SK-N-SH treated with all-trans-retinoic acid at 6 μM for 48 hours (cell line): ENCODE measurements at regions not wholly inside any gene's neighbourhood (a gene's known extent, or its start where the extent isn't known, plus 50 kb on each side); places are given as distances from the start of the nearest gene placed in this dataset.

Experiments
- ATAC-seq: fragments of 200-7000 bp; cut with Tn5 transposase; 3 replicates; pipeline ENCODE4 v1.9.1; 2020; ENCODE audit warnings: mild to moderate bottlenecking, moderate library complexity
- ARNTL ChIP-seq: fragments of 450-650 bp; formaldehyde crosslinking; IDR thresholded peaks from 2 replicates; pipeline ENCODE4 v1.5.0; 2020; ENCODE audit warnings: low read depth, mild to moderate bottlenecking, moderate library complexity, borderline replicate concordance
- BACH2 ChIP-seq: fragments of 250-450 bp; sonication (Bioruptor Pico); IDR thresholded peaks from 2 replicates; pipeline ENCODE4 v1.9.0; 2021; ENCODE audit warnings: mild to moderate bottlenecking, borderline replicate concordance
- CSDC2 ChIP-seq: fragments of 250-450 bp; sonication (Bioruptor Pico); IDR thresholded peaks from 2 replicates; pipeline ENCODE4 v1.5.0; 2020; ENCODE audit warnings: mild to moderate bottlenecking, moderate library complexity
- ESRRG ChIP-seq: fragments of 250-450 bp; sonication (Bioruptor Pico); IDR thresholded peaks from 2 replicates; pipeline ENCODE4 v1.6.1; 2021; ENCODE audit warnings: mild to moderate bottlenecking
- GLIS3 ChIP-seq: fragments of 250-450 bp; sonication (Bioruptor Pico); IDR thresholded peaks from 2 replicates; pipeline ENCODE4 v1.5.0; 2020; ENCODE audit warnings: mild to moderate bottlenecking, moderate library complexity
- PPARA ChIP-seq: fragments of 250-450 bp; sonication (Bioruptor Pico); IDR thresholded peaks from 2 replicates; pipeline ENCODE4 v1.5.0; 2020; ENCODE audit warnings: mild to moderate bottlenecking, borderline replicate concordance
- RARB ChIP-seq: fragments of 250-450 bp; sonication (Bioruptor Pico); IDR thresholded peaks from 2 replicates; pipeline ENCODE4 v1.8.0; 2021; ENCODE audit warnings: mild to moderate bottlenecking, moderate library complexity
- TCF4 ChIP-seq: fragments of 250-450 bp; sonication (Bioruptor Pico); IDR thresholded peaks from 2 replicates; pipeline ENCODE4 v1.8.0; 2021; ENCODE audit warnings: mild to moderate bottlenecking, moderate library complexity, borderline replicate concordance
- TOX ChIP-seq: fragments of 250-450 bp; sonication (Bioruptor Pico); IDR thresholded peaks from 2 replicates; pipeline ENCODE4 v1.8.0; 2021; ENCODE audit warnings: mild to moderate bottlenecking, moderate library complexity, borderline replicate concordance
- ZC3H10 ChIP-seq: fragments of 250-450 bp; sonication (Bioruptor Pico); IDR thresholded peaks from 2 replicates; pipeline ENCODE4 v1.5.1; 2021; ENCODE audit warnings: mild to moderate bottlenecking, moderate library complexity
- ZFP3 ChIP-seq: fragments of 250-450 bp; sonication (Bioruptor Pico); IDR thresholded peaks from 2 replicates; pipeline ENCODE4 v1.5.0; 2020; ENCODE audit warnings: mild to moderate bottlenecking, moderate library complexity
- ZFP30 ChIP-seq: fragments of 450-650 bp; formaldehyde crosslinking; IDR thresholded peaks from 2 replicates; pipeline ENCODE4 v1.5.0; 2022; ENCODE audit warnings: mild to moderate bottlenecking, moderate library complexity
- ZNF565 ChIP-seq: fragments of 450-650 bp; formaldehyde crosslinking; conservative IDR thresholded peaks from 2 replicates; pipeline ENCODE4 v1.5.0; 2020; ENCODE audit warnings: low read depth, mild to moderate bottlenecking, moderate library complexity
- ZNF8 ChIP-seq: fragments of 450-650 bp; formaldehyde crosslinking; IDR thresholded peaks from 2 replicates; pipeline ENCODE4 v1.5.0; 2020; ENCODE audit warnings: mild to moderate bottlenecking, moderate library complexity
- TF ChIP-seq, protein P1 (sequence below): fragments of 250-450 bp; sonication (Bioruptor Pico); IDR thresholded peaks from 2 replicates; pipeline ENCODE4 v1.8.0; 2021; ENCODE audit warnings: low read depth, mild to moderate bottlenecking, moderate library complexity, borderline replicate concordance
- TF ChIP-seq, protein P2 (sequence below): fragments of 250-450 bp; sonication (Bioruptor Pico); IDR thresholded peaks from 2 replicates; pipeline ENCODE4 v1.5.0; 2020; ENCODE audit warnings: mild to moderate bottlenecking, moderate library complexity
- TF ChIP-seq, protein P3 (sequence below): fragments of 250-450 bp; sonication (Bioruptor Pico); IDR thresholded peaks from 2 replicates; pipeline ENCODE4 v1.8.0; 2020; ENCODE audit warnings: mild to moderate bottlenecking, moderate library complexity, borderline replicate concordance
- TF ChIP-seq, protein P4 (sequence below): fragments of 250-450 bp; sonication (Bioruptor Pico); IDR thresholded peaks from 2 replicates; pipeline ENCODE4 v1.5.1; 2020; ENCODE audit warnings: low read depth, mild to moderate bottlenecking, moderate library complexity
- TF ChIP-seq, protein P5 (sequence below): fragments of 250-450 bp; sonication (Bioruptor Pico); IDR thresholded peaks from 2 replicates; pipeline ENCODE4 v1.5.1; 2021; ENCODE audit warnings: mild to moderate bottlenecking, moderate library complexity

DNA sequence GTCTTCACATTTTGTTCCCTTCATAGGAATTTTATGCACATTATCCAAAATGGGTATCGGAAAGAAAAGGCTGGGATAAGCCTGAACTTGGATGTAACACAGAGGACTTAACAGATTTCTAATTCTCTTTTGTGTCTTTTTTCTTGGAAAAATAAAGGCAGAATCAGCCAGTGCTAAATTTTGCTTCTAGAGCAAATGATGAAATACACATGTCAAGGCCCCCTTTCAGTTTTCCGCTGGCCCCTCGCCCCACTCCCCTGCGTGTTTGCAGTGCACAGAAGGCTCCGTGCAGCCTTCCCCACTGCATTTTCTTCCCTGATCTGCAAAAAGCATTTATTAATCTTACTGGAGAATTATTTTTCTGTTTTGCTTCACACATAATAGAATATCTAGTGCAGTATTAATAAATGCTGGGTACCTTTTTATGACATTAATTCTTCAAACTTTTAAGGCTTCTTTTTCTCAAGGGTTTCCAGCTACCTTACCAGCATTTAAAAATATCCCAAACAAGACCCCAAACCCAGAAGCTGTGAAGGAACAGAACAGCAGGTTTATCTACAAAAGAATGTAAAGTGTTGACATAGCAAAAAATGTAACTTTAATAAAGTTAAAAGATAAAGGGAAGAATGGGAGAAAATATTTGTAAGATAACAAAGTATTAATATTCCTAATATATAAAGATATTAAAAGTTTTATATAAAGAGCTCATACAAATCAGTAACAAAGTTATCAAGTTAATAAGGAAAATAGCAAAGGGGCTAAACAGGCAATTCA, 81.3 kb upstream of the SPTBN1 start (continued):
- TF ChIP-seq, protein P1, sequence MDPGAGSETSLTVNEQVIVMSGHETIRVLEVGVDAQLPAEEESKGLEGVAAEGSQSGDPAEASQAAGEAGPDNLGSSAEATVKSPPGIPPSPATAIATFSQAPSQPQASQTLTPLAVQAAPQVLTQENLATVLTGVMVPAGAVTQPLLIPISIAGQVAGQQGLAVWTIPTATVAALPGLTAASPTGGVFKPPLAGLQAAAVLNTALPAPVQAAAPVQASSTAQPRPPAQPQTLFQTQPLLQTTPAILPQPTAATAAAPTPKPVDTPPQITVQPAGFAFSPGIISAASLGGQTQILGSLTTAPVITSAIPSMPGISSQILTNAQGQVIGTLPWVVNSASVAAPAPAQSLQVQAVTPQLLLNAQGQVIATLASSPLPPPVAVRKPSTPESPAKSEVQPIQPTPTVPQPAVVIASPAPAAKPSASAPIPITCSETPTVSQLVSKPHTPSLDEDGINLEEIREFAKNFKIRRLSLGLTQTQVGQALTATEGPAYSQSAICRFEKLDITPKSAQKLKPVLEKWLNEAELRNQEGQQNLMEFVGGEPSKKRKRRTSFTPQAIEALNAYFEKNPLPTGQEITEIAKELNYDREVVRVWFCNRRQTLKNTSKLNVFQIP (CRISPR knock-in tag): no peak

DNA sequence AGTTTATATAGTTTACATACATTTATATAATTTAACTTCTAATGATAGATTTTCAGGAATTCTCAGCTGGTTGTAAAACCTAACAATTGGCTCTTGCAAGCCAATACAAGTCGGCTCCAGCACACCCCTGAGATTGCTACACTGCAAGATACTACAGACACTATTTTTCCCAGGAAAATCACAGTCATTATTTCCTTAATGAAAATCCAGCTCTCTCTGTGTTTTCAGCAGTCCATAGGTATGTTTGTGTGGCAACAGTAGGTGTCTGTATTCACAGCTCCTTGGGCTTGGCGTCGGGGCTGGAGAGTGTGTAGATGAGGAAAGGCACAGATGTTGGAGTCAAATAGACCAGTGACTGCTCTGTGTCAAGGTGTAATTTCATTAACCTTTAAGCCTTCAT, 78.7 kb upstream of the SPTBN1 start:
- ATAC-seq: no peak
- TF ChIP-seq TOX (CRISPR knock-in tag): no peak
- TF ChIP-seq ESRRG: no peak
- TF ChIP-seq, protein P2, sequence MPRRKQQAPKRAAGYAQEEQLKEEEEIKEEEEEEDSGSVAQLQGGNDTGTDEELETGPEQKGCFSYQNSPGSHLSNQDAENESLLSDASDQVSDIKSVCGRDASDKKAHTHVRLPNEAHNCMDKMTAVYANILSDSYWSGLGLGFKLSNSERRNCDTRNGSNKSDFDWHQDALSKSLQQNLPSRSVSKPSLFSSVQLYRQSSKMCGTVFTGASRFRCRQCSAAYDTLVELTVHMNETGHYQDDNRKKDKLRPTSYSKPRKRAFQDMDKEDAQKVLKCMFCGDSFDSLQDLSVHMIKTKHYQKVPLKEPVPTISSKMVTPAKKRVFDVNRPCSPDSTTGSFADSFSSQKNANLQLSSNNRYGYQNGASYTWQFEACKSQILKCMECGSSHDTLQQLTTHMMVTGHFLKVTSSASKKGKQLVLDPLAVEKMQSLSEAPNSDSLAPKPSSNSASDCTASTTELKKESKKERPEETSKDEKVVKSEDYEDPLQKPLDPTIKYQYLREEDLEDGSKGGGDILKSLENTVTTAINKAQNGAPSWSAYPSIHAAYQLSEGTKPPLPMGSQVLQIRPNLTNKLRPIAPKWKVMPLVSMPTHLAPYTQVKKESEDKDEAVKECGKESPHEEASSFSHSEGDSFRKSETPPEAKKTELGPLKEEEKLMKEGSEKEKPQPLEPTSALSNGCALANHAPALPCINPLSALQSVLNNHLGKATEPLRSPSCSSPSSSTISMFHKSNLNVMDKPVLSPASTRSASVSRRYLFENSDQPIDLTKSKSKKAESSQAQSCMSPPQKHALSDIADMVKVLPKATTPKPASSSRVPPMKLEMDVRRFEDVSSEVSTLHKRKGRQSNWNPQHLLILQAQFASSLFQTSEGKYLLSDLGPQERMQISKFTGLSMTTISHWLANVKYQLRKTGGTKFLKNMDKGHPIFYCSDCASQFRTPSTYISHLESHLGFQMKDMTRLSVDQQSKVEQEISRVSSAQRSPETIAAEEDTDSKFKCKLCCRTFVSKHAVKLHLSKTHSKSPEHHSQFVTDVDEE (CRISPR knock-in tag): no peak

DNA sequence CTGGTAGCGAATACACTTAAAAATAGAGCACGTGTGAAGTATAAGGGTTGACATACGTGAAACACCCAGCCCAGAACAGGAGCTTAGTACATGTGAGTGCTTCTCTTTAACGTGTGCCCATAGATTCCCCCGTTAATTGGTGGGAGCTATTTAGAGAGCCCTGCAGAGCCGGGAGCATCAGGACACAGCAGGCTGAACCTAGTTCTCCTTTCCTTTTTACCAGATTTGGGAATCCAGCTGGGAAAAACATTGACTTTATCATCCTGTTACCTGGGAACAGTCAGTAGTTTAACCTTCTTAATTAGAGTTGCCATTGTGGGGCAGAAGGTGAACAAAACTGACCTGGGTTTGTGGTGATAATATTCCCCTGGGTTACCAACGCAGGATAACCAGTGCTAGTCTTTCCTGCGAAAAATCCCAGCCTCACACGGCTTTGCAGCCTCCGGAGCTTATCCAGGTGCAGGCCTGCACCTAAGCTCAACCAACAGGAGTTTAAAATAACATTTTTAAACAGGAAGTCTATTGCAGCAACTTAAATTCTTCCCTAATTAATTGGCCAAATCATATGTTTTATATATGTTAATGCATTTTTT, 78.1 kb upstream of the SPTBN1 start:
- ATAC-seq: no peak
- TF ChIP-seq RARB: no peak
- TF ChIP-seq, protein P2 (CRISPR knock-in tag): no peak
- no peak for TF ChIP-seq ARNTL (CRISPR knock-in tag)
- no peak for TF ChIP-seq GLIS3 (CRISPR knock-in tag)
- TF ChIP-seq ZFP30 (CRISPR knock-in tag): no peak
- TF ChIP-seq, protein P1 (CRISPR knock-in tag): no peak
- no peak for TF ChIP-seq ZFP3 (CRISPR knock-in tag)
- no peak for TF ChIP-seq TOX (CRISPR knock-in tag)
- TF ChIP-seq ESRRG: no peak
- TF ChIP-seq CSDC2: no peak
- no peak for TF ChIP-seq ZNF565 (CRISPR knock-in tag)
- TF ChIP-seq ZC3H10: no peak
- TF ChIP-seq, protein P3, sequence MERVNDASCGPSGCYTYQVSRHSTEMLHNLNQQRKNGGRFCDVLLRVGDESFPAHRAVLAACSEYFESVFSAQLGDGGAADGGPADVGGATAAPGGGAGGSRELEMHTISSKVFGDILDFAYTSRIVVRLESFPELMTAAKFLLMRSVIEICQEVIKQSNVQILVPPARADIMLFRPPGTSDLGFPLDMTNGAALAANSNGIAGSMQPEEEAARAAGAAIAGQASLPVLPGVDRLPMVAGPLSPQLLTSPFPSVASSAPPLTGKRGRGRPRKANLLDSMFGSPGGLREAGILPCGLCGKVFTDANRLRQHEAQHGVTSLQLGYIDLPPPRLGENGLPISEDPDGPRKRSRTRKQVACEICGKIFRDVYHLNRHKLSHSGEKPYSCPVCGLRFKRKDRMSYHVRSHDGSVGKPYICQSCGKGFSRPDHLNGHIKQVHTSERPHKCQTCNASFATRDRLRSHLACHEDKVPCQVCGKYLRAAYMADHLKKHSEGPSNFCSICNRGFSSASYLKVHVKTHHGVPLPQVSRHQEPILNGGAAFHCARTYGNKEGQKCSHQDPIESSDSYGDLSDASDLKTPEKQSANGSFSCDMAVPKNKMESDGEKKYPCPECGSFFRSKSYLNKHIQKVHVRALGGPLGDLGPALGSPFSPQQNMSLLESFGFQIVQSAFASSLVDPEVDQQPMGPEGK: no peak
- TF ChIP-seq TCF4 (CRISPR knock-in tag): no peak
- TF ChIP-seq, protein P4, sequence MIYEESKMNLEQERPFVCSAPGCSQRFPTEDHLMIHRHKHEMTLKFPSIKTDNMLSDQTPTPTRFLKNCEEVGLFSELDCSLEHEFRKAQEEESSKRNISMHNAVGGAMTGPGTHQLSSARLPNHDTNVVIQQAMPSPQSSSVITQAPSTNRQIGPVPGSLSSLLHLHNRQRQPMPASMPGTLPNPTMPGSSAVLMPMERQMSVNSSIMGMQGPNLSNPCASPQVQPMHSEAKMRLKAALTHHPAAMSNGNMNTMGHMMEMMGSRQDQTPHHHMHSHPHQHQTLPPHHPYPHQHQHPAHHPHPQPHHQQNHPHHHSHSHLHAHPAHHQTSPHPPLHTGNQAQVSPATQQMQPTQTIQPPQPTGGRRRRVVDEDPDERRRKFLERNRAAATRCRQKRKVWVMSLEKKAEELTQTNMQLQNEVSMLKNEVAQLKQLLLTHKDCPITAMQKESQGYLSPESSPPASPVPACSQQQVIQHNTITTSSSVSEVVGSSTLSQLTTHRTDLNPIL (CRISPR knock-in tag): no peak
- TF ChIP-seq PPARA: no peak
- no peak for TF ChIP-seq ZNF8
- TF ChIP-seq BACH2 (CRISPR knock-in tag): no peak
- TF ChIP-seq, protein P5, sequence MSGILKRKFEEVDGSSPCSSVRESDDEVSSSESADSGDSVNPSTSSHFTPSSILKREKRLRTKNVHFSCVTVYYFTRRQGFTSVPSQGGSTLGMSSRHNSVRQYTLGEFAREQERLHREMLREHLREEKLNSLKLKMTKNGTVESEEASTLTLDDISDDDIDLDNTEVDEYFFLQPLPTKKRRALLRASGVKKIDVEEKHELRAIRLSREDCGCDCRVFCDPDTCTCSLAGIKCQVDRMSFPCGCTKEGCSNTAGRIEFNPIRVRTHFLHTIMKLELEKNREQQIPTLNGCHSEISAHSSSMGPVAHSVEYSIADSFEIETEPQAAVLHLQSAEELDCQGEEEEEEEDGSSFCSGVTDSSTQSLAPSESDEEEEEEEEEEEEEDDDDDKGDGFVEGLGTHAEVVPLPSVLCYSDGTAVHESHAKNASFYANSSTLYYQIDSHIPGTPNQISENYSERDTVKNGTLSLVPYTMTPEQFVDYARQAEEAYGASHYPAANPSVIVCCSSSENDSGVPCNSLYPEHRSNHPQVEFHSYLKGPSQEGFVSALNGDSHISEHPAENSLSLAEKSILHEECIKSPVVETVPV (CRISPR knock-in tag): no peak
- TF ChIP-seq, all 23 proteins: peak for 0
